OCI-LY7 (cell line): ENCODE measurements at regions not wholly inside any gene's neighbourhood (a gene's known extent, or its start where the extent isn't known, plus 50 kb on each side); places are given as distances from the start of the nearest gene placed in this dataset.

ENCODE experiments used
- BruUV-seq: library from RNA; stranded (reverse); fragments of 400-500 nt; replicated peaks from 2 replicates; lab custom pipeline; 2021; lab: Mats Ljungman, UMichigan
- CTCF ChIA-PET: fragments of 300-600 bp; sonication (Branson Sonifier 250); formaldehyde crosslinking; loops from one replicate; lab custom pipeline; 2022; ENCODE audit warnings: antibody characterized with exemption; ENCODE audit not compliant: unreplicated experiment; lab: Charles Lee
- POLR2A ChIA-PET: fragments of 300-600 bp; sonication (Branson Sonifier 250); formaldehyde crosslinking; loops from one replicate; lab custom pipeline; 2022; ENCODE audit warnings: antibody characterized with exemption; lab: Charles Lee
- DNase-seq: peaks from one replicate; pipeline ENCODE4 v3.0.0-alpha.2; 2015; ENCODE audit warnings: low spot score
- H2AFZ ChIP-seq: fragments of 200-600 bp; sonication (generic), shearing (Covaris generic); 2 replicates; pipeline ENCODE4 v1.6.1; 2014; ENCODE audit warnings: mild to moderate bottlenecking, antibody characterized with exemption, low read length, moderate library complexity
- H3K27ac ChIP-seq: fragments of 200-600 bp; sonication (generic); 2 replicates; pipeline ENCODE4 v1.5.1; 2014; ENCODE audit warnings: mixed run types, low read depth, mild to moderate bottlenecking, moderate library complexity, low read length, inconsistent platforms; ENCODE audit not compliant: poor library complexity, severe bottlenecking
- H3K36me3 ChIP-seq: fragments of 200-600 bp; sonication (generic); 2 replicates; pipeline ENCODE4 v1.6.1; 2014; ENCODE audit warnings: mild to moderate bottlenecking, antibody characterized with exemption, low read length, moderate library complexity, mixed read lengths; ENCODE audit not compliant: insufficient read depth
- H3K4me1 ChIP-seq: fragments of 200-600 bp; sonication (generic); 2 replicates; pipeline ENCODE4 v1.5.1; 2014; ENCODE audit warnings: mild to moderate bottlenecking, low read length; ENCODE audit not compliant: insufficient read depth, poor library complexity, severe bottlenecking
- H3K4me2 ChIP-seq: fragments of 200-600 bp; sonication (generic); 2 replicates; pipeline ENCODE4 v1.6.1; 2014; ENCODE audit warnings: mild to moderate bottlenecking, low read length
- H3K4me3 ChIP-seq: fragments of 200-600 bp; sonication (generic); 2 replicates; pipeline ENCODE4 v1.5.1; 2014; ENCODE audit warnings: mild to moderate bottlenecking, low read depth, low read length; ENCODE audit not compliant: poor library complexity, severe bottlenecking
- H3K79me2 ChIP-seq: fragments of 200-600 bp; sonication (generic); 2 replicates; pipeline ENCODE4 v1.6.1; 2016; ENCODE audit warnings: low read depth, mild to moderate bottlenecking, low read length, moderate library complexity, mixed read lengths; ENCODE audit not compliant: insufficient read depth
- H3K9me2 ChIP-seq: fragments of 200-600 bp; sonication (generic); 2 replicates; pipeline ENCODE4 v1.6.1; 2016; ENCODE audit warnings: mild to moderate bottlenecking, low read length, mixed read lengths; ENCODE audit not compliant: insufficient read depth
- H3K9me3 ChIP-seq: fragments of 200-600 bp; sonication (generic); 2 replicates; pipeline ENCODE4 v1.6.1; 2014; ENCODE audit warnings: mild to moderate bottlenecking, mixed run types, low read length, mixed read lengths
- H4K20me1 ChIP-seq: fragments of 200-600 bp; sonication (generic); 2 replicates; pipeline ENCODE4 v1.6.1; 2014; ENCODE audit warnings: mild to moderate bottlenecking, antibody characterized with exemption, low read length, moderate library complexity, mixed read lengths; ENCODE audit not compliant: insufficient read depth
- CTCF ChIP-seq: fragments of 200-600 bp; sonication (generic); conservative IDR thresholded peaks from 2 replicates; pipeline ENCODE4 v1.5.1; 2014; ENCODE audit warnings: mild to moderate bottlenecking, antibody characterized with exemption, low read length, moderate library complexity, mixed read lengths
- EZH2phosphoT487 ChIP-seq: fragments of 200-600 bp; sonication (generic); IDR thresholded peaks from 2 replicates; pipeline ENCODE4 v1.6.1; 2018; ENCODE audit warnings: low read depth, borderline replicate concordance, mild to moderate bottlenecking, mixed run types, antibody characterized with exemption, low read length, moderate library complexity, mixed read lengths
- intact Hi-C: fragments of 100-400 bp; cut with micrococcal nuclease; formaldehyde crosslinking; loops from one replicate; pipeline ENCODE4 v1.10.0; 2022; ENCODE audit not compliant: unreplicated experiment

- H3K4me3 ChIP-seq, result no peak overlapping the region
- H3K4me2 ChIP-seq, result no peak overlapping the region
- H2AFZ ChIP-seq, result no peak overlapping the region
- TF ChIP-seq CTCF, result no peak
- TF ChIP-seq EZH2phosphoT487, result no peak
- DNase-seq, result no peak
- no peaks in the 10 kb centered on the region for H3K9me3 ChIP-seq
- no peaks in the 10 kb centered on the region for H3K9me2 ChIP-seq
- intact Hi-C loops, result no loop called here
- POLR2A ChIA-PET, result no interaction called here
- no peaks in the 10 kb centered on the region for H4K20me1 ChIP-seq
- BruUV-seq, result no TSS peak
- no peaks in the 10 kb centered on the region for H3K36me3 ChIP-seq
- H3K27ac ChIP-seq, result no peak overlapping the region
- CTCF ChIA-PET, result no interaction called here
- no peaks in the 10 kb centered on the region for H3K79me2 ChIP-seq
- no peaks in the 10 kb centered on the region for H3K4me1 ChIP-seq
These were observed 53.3 kb upstream of the NRP1 start for GRCh38 chr10:33387720-33388119.

GRCh38 chr10:33386926-33387325, 52.5 kb upstream of the NRP1 start:
- POLR2A ChIA-PET, result interaction anchor here (0.6 to 0.9 kb wide), 4 partner anchors 36 to 402 kb away, joined by 3 to 8 read pairs (median 3); no protein-coding TSS in a partner anchor
- Histone ChIP-seq H3K36me3 (no peaks in the 10 kb centered on the region), H4K20me1 (no peaks in the 10 kb centered on the region), H3K4me3 (no peak overlapping the region), H3K4me2 (no peak overlapping the region), H2AFZ (no peak overlapping the region), H3K4me1 (no peaks in the 10 kb centered on the region), H3K79me2 (no peaks in the 10 kb centered on the region), H3K9me2 (no peaks in the 10 kb centered on the region), H3K27ac (no peak overlapping the region), H3K9me3 (no peaks in the 10 kb centered on the region)
- intact Hi-C loops, result no loop called here
- CTCF ChIA-PET, result interaction anchor here (0.6 kb wide), 1 partner anchor 24 kb away, joined by 3 read pairs; no protein-coding TSS in a partner anchor
- TF ChIP-seq EZH2phosphoT487, result no peak
- BruUV-seq, result no TSS peak
- DNase-seq, result no peak

GRCh38 chr10:33385686-33386085, 51.2 kb upstream of the NRP1 start:
- H3K79me2 ChIP-seq, result no peaks in the 10 kb centered on the region
- H3K9me2 ChIP-seq, result no peaks in the 10 kb centered on the region
- intact Hi-C loops, result no loop called here
- CTCF ChIA-PET, result no interaction called here
- TF ChIP-seq EZH2phosphoT487 (no peak), CTCF (no peak)
- BruUV-seq, result no TSS peak
- H3K36me3 ChIP-seq, result no peaks in the 10 kb centered on the region
- no peaks in the 10 kb centered on the region for H3K9me3 ChIP-seq
- no peak overlapping the region for H2AFZ ChIP-seq
- no peak overlapping the region for H3K27ac ChIP-seq
- DNase-seq, result no peak
- no peak overlapping the region for H3K4me3 ChIP-seq
- no peak overlapping the region for H3K4me2 ChIP-seq
- POLR2A ChIA-PET, result interaction anchor here (0.6 kb wide), 1 partner anchor 390 kb away, joined by 3 read pairs; no protein-coding TSS in a partner anchor
- no peaks in the 10 kb centered on the region for H4K20me1 ChIP-seq
- no peaks in the 10 kb centered on the region for H3K4me1 ChIP-seq
